ENCODE measurements at regions not wholly inside any gene's neighbourhood (a gene's known extent, or its start where the extent isn't known, plus 50 kb on each side); places are given as distances from the start of the nearest gene placed in this dataset.

GRCh38 chr12:83676781-83677295, 990.1 kb downstream of the TMTC2 start:
- TF ChIP-seq POLR2AphosphoS5 (IDR thresholded peaks at IDR 0.05; ENCODE audit: low read depth, low read length) (no peak), POLR2A (IDR thresholded peaks at IDR 0.05; ENCODE audit: low read depth, low read length) (no peak), TAF1 (IDR thresholded peaks at IDR 0.05; ENCODE audit: borderline replicate concordance, low read depth, low read length) (no peak)
- DNase-seq (ENCODE audit: insufficient read length) (no peak), FAIRE-seq (no peak)

GRCh38 chr12:83666690-83667089, 980.0 kb downstream of the TMTC2 start:
- FAIRE-seq: no peak
- no peak for DNase-seq (ENCODE audit: insufficient read length)
- TF ChIP-seq POLR2A (IDR thresholded peaks at IDR 0.05; ENCODE audit: low read depth, low read length) (no peak), TAF1 (IDR thresholded peaks at IDR 0.05; ENCODE audit: borderline replicate concordance, low read depth, low read length) (no peak), POLR2AphosphoS5 (IDR thresholded peaks at IDR 0.05; ENCODE audit: low read depth, low read length) (no peak)

- no peak for DNase-seq (ENCODE audit: insufficient read length)
- no peak for FAIRE-seq
- no peak for TF ChIP-seq POLR2AphosphoS5 (IDR thresholded peaks at IDR 0.05; ENCODE audit: low read depth, low read length)
- no peak for TF ChIP-seq POLR2A (IDR thresholded peaks at IDR 0.05; ENCODE audit: low read depth, low read length)
- TF ChIP-seq TAF1 (IDR thresholded peaks at IDR 0.05; ENCODE audit: borderline replicate concordance, low read depth, low read length): no peak
Measured at GRCh38 chr12:83665634-83666218, 979.0 kb downstream of the TMTC2 start.

- FAIRE-seq (no peak), DNase-seq (ENCODE audit: insufficient read length) (no peak)
- TF ChIP-seq TAF1 (IDR thresholded peaks at IDR 0.05; ENCODE audit: borderline replicate concordance, low read depth, low read length) (no peak), POLR2A (IDR thresholded peaks at IDR 0.05; ENCODE audit: low read depth, low read length) (no peak), POLR2AphosphoS5 (IDR thresholded peaks at IDR 0.05; ENCODE audit: low read depth, low read length) (no peak)
Measured at GRCh38 chr12:83664650-83665049, 977.9 kb downstream of the TMTC2 start.

GRCh38 chr12:83660727-83661358, 974.1 kb downstream of the TMTC2 start:
- no peak for DNase-seq (ENCODE audit: insufficient read length)
- no peak for FAIRE-seq
- TF ChIP-seq POLR2AphosphoS5 (IDR thresholded peaks at IDR 0.05; ENCODE audit: low read depth, low read length): no peak
- TF ChIP-seq POLR2A (IDR thresholded peaks at IDR 0.05; ENCODE audit: low read depth, low read length): no peak
- TF ChIP-seq TAF1 (IDR thresholded peaks at IDR 0.05; ENCODE audit: borderline replicate concordance, low read depth, low read length): no peak

GRCh38 chr12:83659321-83659720, 972.6 kb downstream of the TMTC2 start:
- FAIRE-seq (no peak), DNase-seq (ENCODE audit: insufficient read length) (no peak)
- TF ChIP-seq POLR2A (IDR thresholded peaks at IDR 0.05; ENCODE audit: low read depth, low read length): no peak
- no peak for TF ChIP-seq TAF1 (IDR thresholded peaks at IDR 0.05; ENCODE audit: borderline replicate concordance, low read depth, low read length)
- no peak for TF ChIP-seq POLR2AphosphoS5 (IDR thresholded peaks at IDR 0.05; ENCODE audit: low read depth, low read length)

GRCh38 chr12:83656004-83656403, 969.3 kb downstream of the TMTC2 start:
- TF ChIP-seq TAF1 (IDR thresholded peaks at IDR 0.05; ENCODE audit: borderline replicate concordance, low read depth, low read length) (no peak), POLR2AphosphoS5 (IDR thresholded peaks at IDR 0.05; ENCODE audit: low read depth, low read length) (no peak), POLR2A (IDR thresholded peaks at IDR 0.05; ENCODE audit: low read depth, low read length) (no peak)
- DNase-seq (ENCODE audit: insufficient read length) (no peak), FAIRE-seq (no peak)

GRCh38 chr12:83642205-83642604, 955.5 kb downstream of the TMTC2 start:
- TF ChIP-seq TAF1 (IDR thresholded peaks at IDR 0.05; ENCODE audit: borderline replicate concordance, low read depth, low read length): no peak
- TF ChIP-seq POLR2AphosphoS5 (IDR thresholded peaks at IDR 0.05; ENCODE audit: low read depth, low read length): no peak
- no peak for TF ChIP-seq POLR2A (IDR thresholded peaks at IDR 0.05; ENCODE audit: low read depth, low read length)
- FAIRE-seq (no peak), DNase-seq (ENCODE audit: insufficient read length) (no peak)

- DNase-seq (ENCODE audit: insufficient read length) (no peak), FAIRE-seq (no peak)
- TF ChIP-seq POLR2A (IDR thresholded peaks at IDR 0.05; ENCODE audit: low read depth, low read length) (no peak), POLR2AphosphoS5 (IDR thresholded peaks at IDR 0.05; ENCODE audit: low read depth, low read length) (no peak), TAF1 (IDR thresholded peaks at IDR 0.05; ENCODE audit: borderline replicate concordance, low read depth, low read length) (no peak)
Measured at GRCh38 chr12:83641789-83642188, 955.1 kb downstream of the TMTC2 start.

- TF ChIP-seq POLR2A (IDR thresholded peaks at IDR 0.05; ENCODE audit: low read depth, low read length) (no peak), POLR2AphosphoS5 (IDR thresholded peaks at IDR 0.05; ENCODE audit: low read depth, low read length) (no peak), TAF1 (IDR thresholded peaks at IDR 0.05; ENCODE audit: borderline replicate concordance, low read depth, low read length) (no peak)
- no peak for DNase-seq (ENCODE audit: insufficient read length)
- FAIRE-seq: no peak
Measured at GRCh38 chr12:83634726-83635267, 948.1 kb downstream of the TMTC2 start.

GRCh38 chr12:83630526-83630925, 943.8 kb downstream of the TMTC2 start:
- no peak for TF ChIP-seq POLR2A (IDR thresholded peaks at IDR 0.05; ENCODE audit: low read depth, low read length)
- no peak for TF ChIP-seq POLR2AphosphoS5 (IDR thresholded peaks at IDR 0.05; ENCODE audit: low read depth, low read length)
- TF ChIP-seq TAF1 (IDR thresholded peaks at IDR 0.05; ENCODE audit: borderline replicate concordance, low read depth, low read length): no peak
- DNase-seq (ENCODE audit: insufficient read length): no peak
- FAIRE-seq: no peak

- FAIRE-seq: no peak
- DNase-seq (ENCODE audit: insufficient read length): no peak
- TF ChIP-seq POLR2AphosphoS5 (IDR thresholded peaks at IDR 0.05; ENCODE audit: low read depth, low read length): no peak
- TF ChIP-seq TAF1 (IDR thresholded peaks at IDR 0.05; ENCODE audit: borderline replicate concordance, low read depth, low read length): no peak
- no peak for TF ChIP-seq POLR2A (IDR thresholded peaks at IDR 0.05; ENCODE audit: low read depth, low read length)
Measured at GRCh38 chr12:83629931-83630330, 943.2 kb downstream of the TMTC2 start.
